ENCODE measurements at regions not wholly inside any gene's neighbourhood (a gene's known extent, or its start where the extent isn't known, plus 50 kb on each side); places are given as distances from the start of the nearest gene placed in this dataset.
A peak's percentile ranks its signal among the peaks of the same experiment; 100 is the strongest.

DNA sequence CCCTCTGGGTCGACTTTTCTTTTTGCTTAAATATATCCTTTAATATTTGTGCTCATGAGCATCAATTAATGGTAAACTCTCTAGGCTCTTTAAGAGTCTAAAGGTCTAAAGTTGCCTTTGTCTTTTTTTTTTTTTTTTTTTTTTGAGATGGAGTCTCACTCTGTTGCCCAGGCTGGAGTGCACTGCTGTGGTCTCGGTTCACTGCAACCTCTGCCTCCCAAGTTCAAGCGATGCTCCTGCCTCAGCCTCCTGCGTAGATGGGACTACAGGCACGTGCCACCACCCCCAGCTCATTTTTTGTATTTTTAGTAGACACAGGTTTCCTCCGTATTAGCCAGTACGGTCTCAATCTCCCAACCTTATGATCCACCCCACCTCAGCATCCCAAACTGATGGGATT lies 122.0 kb upstream of the TMEM170B start:
- Histone ChIP-seq H3K27ac (no peak overlapping the region), H3K4me1 (peaks cover 12 to 43% (median 14%) of the 10 kb centered on the region in 4 donors), H3K36me3 (no peaks in the 10 kb centered on the region), H3K4me3 (no peak overlapping the region), H3K27me3 (no peaks in the 10 kb centered on the region), H3K9me3 (no peaks in the 10 kb centered on the region)
- ATAC-seq (ENCODE audit: low FRiP score in 2 of 2) (no peak), DNase-seq (no peak)
- TF ChIP-seq, protein P1, sequence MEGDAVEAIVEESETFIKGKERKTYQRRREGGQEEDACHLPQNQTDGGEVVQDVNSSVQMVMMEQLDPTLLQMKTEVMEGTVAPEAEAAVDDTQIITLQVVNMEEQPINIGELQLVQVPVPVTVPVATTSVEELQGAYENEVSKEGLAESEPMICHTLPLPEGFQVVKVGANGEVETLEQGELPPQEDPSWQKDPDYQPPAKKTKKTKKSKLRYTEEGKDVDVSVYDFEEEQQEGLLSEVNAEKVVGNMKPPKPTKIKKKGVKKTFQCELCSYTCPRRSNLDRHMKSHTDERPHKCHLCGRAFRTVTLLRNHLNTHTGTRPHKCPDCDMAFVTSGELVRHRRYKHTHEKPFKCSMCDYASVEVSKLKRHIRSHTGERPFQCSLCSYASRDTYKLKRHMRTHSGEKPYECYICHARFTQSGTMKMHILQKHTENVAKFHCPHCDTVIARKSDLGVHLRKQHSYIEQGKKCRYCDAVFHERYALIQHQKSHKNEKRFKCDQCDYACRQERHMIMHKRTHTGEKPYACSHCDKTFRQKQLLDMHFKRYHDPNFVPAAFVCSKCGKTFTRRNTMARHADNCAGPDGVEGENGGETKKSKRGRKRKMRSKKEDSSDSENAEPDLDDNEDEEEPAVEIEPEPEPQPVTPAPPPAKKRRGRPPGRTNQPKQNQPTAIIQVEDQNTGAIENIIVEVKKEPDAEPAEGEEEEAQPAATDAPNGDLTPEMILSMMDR (IDR thresholded peaks at IDR 0.05): no peak
- TF ChIP-seq EP300 (IDR thresholded peaks at IDR 0.05) (no peak), POLR2AphosphoS5 (IDR thresholded peaks at IDR 0.05) (no peak), POLR2A (IDR thresholded peaks at IDR 0.05) (no peak)
- WGBS, 2 donors: 97 to 99% methylated on average over 6 to 7 of the region's 7 CpGs

DNA sequence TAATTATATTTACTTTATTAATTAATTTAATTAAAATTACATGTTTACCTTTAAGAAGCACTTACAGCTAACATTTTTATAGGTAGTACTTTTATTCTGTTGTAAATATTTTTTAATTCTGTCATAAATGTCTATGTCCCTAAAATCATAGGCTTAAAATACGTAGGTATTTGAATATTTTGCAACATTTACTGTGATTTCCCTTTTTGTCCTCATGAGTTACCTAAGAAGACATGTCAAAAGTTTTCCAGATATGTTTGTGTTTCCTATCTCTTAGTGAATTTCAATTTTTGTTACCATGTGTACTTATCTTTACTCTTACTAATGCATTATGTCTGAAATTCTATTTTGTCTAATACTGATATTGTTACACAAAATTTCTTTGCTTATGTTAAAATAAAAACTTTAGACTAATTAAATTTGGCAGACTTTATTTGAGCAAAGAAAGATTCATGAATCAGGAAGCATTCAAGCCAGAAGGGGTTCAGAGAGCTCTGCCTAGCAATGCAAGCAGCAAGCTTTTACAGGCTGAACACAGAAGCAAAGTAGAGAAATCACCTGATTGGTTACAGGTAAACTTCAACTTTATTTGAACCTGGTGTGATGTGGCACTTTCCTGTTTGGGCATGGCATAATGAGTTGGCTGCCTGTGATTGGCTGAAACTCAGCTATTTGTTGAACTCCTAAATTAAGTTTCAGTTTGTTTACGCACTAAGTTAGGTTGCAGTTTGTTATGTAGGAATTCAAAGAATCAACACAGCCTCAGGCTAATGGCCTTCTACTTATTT lies 123.2 kb upstream of the TMEM170B start:
- peaks cover 12 to 51% (median 15%) of the 10 kb centered on the region in 4 donors for H3K4me1 ChIP-seq
- ATAC-seq (ENCODE audit: low FRiP score in 2 of 2) (peak in 1 of 2 donors; percentile 71), DNase-seq (peak in 1 of 2 donors; percentile 58)
- H3K9me3 ChIP-seq: no peaks in the 10 kb centered on the region
- H3K27ac ChIP-seq: peak overlapping the region in 2 of 4 donors; percentile 24 to 32
- H3K27me3 ChIP-seq: no peaks in the 10 kb centered on the region
- no peak for TF ChIP-seq EP300 (IDR thresholded peaks at IDR 0.05)
- peak in 1 of 4 donors; percentile 21 for TF ChIP-seq POLR2A (IDR thresholded peaks at IDR 0.05)
- TF ChIP-seq, protein P1 (IDR thresholded peaks at IDR 0.05): no peak
- peak in 1 of 2 donors; percentile 30 for TF ChIP-seq POLR2AphosphoS5 (IDR thresholded peaks at IDR 0.05)
- 69 to 84% methylated on average over 2 of the region's 2 CpGs for WGBS, 2 donors
- H3K36me3 ChIP-seq: no peaks in the 10 kb centered on the region
- no peak overlapping the region for H3K4me3 ChIP-seq

DNA sequence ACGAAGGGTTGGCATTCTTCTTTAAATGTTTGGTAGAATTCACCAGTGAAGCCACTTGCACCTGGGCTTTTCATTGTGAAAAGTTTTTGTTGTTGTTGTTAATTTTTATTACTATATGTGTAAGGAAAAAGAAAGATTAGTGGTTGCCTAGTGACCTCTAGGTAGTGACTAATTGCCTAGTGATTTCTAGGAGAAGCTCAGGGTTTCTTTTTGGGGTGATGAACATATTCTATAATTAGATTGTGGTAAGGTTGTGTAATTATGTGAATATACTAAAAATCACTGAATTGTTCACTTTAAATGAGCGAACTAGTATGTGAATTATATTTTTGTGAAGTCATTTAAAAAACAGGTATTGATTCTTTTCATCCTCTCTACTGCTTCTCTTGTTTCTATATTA lies 123.8 kb upstream of the TMEM170B start:
- ATAC-seq (ENCODE audit: low FRiP score in 2 of 2): no peak
- WGBS, 2 donors: 71 to 82% methylated on average over 2 of the region's 2 CpGs

DNA sequence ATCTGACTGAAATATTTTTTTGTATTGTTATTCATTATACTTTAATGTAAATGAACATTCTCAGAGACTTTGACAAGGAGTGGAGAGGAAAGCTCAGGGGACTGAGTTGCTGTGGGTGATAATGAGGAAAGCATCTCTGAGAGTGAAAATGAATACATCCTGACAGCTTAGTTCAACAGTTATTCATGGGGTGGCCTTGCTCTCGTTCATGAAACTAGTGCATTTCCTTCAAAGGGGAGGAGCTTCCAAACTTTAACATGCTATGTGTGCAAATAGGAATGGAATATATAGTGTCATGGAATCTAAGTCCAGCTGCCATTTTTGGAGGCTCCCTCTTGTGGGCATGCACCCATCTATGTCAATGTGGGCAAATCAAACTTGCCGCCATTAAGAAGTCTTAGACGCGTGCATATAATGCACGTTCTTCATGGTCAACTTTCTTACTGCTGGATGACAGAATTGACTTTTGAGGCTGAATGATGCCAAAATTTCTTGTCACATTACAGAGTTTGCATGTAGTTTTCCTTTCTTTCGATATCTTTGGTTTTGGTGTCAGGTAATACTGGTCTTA lies 124.3 kb upstream of the TMEM170B start:
- no peak for DNase-seq
- WGBS, 2 donors: 90 to 93% methylated on average over 6 of the region's 6 CpGs

More for the DNA sequence above, 123.8 kb upstream of the TMEM170B start:
- no peaks in the 10 kb centered on the region for H3K27me3 ChIP-seq
- no peak overlapping the region for H3K27ac ChIP-seq
- no peaks in the 10 kb centered on the region for H3K36me3 ChIP-seq
- peaks cover 12 to 50% (median 15%) of the 10 kb centered on the region in 4 donors for H3K4me1 ChIP-seq
- TF ChIP-seq, protein P1 (IDR thresholded peaks at IDR 0.05): no peak
- TF ChIP-seq POLR2AphosphoS5 (IDR thresholded peaks at IDR 0.05): no peak
- no peak for TF ChIP-seq POLR2A (IDR thresholded peaks at IDR 0.05)
- TF ChIP-seq EP300 (IDR thresholded peaks at IDR 0.05): no peak
- no peaks in the 10 kb centered on the region for H3K9me3 ChIP-seq
- no peak overlapping the region for H3K4me3 ChIP-seq
- DNase-seq: no peak

More for the DNA sequence above, 124.3 kb upstream of the TMEM170B start:
- no peak for TF ChIP-seq EP300 (IDR thresholded peaks at IDR 0.05)
- TF ChIP-seq, protein P1 (IDR thresholded peaks at IDR 0.05): no peak
- TF ChIP-seq POLR2AphosphoS5 (IDR thresholded peaks at IDR 0.05): no peak
- no peak for TF ChIP-seq POLR2A (IDR thresholded peaks at IDR 0.05)
- H3K36me3 ChIP-seq: no peaks in the 10 kb centered on the region
- H3K27ac ChIP-seq: peak overlapping the region in 1 of 4 donors; percentile 53
- H3K9me3 ChIP-seq: no peaks in the 10 kb centered on the region
- peaks cover 12 to 45% (median 15%) of the 10 kb centered on the region in 4 donors for H3K4me1 ChIP-seq
- no peaks in the 10 kb centered on the region for H3K27me3 ChIP-seq
- H3K4me3 ChIP-seq: no peak overlapping the region
- ATAC-seq (ENCODE audit: low FRiP score in 2 of 2): no peak

Measured in upper lobe of left lung (tissue), 6 donors.